Astrocyte (in vitro differentiated cells and primary cell): ENCODE measurements at regions not wholly inside any gene's neighbourhood (a gene's known extent, or its start where the extent isn't known, plus 50 kb on each side); places are given as distances from the start of the nearest gene placed in this dataset.

Source experiments
- DNase-seq: peaks from one replicate; pipeline ENCODE4 v3.0.0-alpha.2; 2010; ENCODE audit warnings: low read depth
- FAIRE-seq: peaks from 2 replicates; lab custom pipeline; 2011; peaks lifted over from hg19 to GRCh38; lab: Jason Lieb, UNC
- H2AFZ ChIP-seq: 2 replicates; pipeline ENCODE4 v1.6.0; 2012; ENCODE audit warnings: low read depth, low read length, inconsistent platforms
- H3K27ac ChIP-seq: 2 replicates; pipeline ENCODE4 v1.5.1; 2011; ENCODE audit warnings: low read depth, low read length, inconsistent platforms
- H3K27me3 ChIP-seq: 2 replicates; pipeline ENCODE4 v1.6.0; 2011; ENCODE audit warnings: low read length, inconsistent platforms; ENCODE audit not compliant: insufficient read depth
- H3K36me3 ChIP-seq: 2 replicates; pipeline ENCODE4 v1.5.1; 2011; ENCODE audit warnings: low read length, inconsistent platforms; ENCODE audit not compliant: insufficient read depth
- H3K4me1 ChIP-seq: 2 replicates; pipeline ENCODE4 v1.5.1; 2011; ENCODE audit warnings: low read length, inconsistent platforms; ENCODE audit not compliant: insufficient read depth
- H3K4me2 ChIP-seq: 2 replicates; pipeline ENCODE4 v1.6.0; 2012; ENCODE audit warnings: low read length, inconsistent platforms
- H3K4me3 ChIP-seq: 2 replicates; pipeline ENCODE4 v1.5.1; 2011; ENCODE audit warnings: low read depth, mild to moderate bottlenecking, low read length, inconsistent platforms; ENCODE audit not compliant: insufficient read depth
- H3K79me2 ChIP-seq: 2 replicates; pipeline ENCODE4 v1.6.0; 2012; ENCODE audit warnings: mild to moderate bottlenecking, low read length, inconsistent platforms; ENCODE audit not compliant: insufficient read depth
- H3K9ac ChIP-seq: 2 replicates; pipeline ENCODE4 v1.6.0; 2012; ENCODE audit warnings: mild to moderate bottlenecking, low read length, inconsistent platforms
- H3K9me3 ChIP-seq: 2 replicates; pipeline ENCODE4 v1.5.1; 2012; ENCODE audit warnings: low read depth, mild to moderate bottlenecking, low read length, inconsistent platforms; ENCODE audit not compliant: insufficient read depth
- H4K20me1 ChIP-seq: 2 replicates; pipeline ENCODE4 v1.6.0; 2012; ENCODE audit warnings: low read length, inconsistent platforms; ENCODE audit not compliant: insufficient read depth
- H3K27ac Mint-ChIP-seq: one replicate; pipeline ENCODE4 v1.8.0; 2021; ENCODE audit warnings: mild to moderate bottlenecking, mixed read lengths; ENCODE audit not compliant: unreplicated experiment
- H3K27me3 Mint-ChIP-seq: one replicate; pipeline ENCODE4 v1.8.0; 2021; ENCODE audit warnings: low read depth, mixed read lengths; ENCODE audit not compliant: unreplicated experiment
- H3K36me3 Mint-ChIP-seq: one replicate; pipeline ENCODE4 v1.8.0; 2021; ENCODE audit warnings: low read depth, mixed read lengths; ENCODE audit not compliant: unreplicated experiment
- H3K4me1 Mint-ChIP-seq: one replicate; pipeline ENCODE4 v1.8.0; 2021; ENCODE audit warnings: low read depth, mixed read lengths; ENCODE audit not compliant: unreplicated experiment
- H3K4me3 Mint-ChIP-seq: one replicate; pipeline ENCODE4 v1.8.0; 2021; ENCODE audit warnings: mild to moderate bottlenecking, moderate library complexity, mixed read lengths; ENCODE audit not compliant: unreplicated experiment
- H3K9me3 Mint-ChIP-seq: one replicate; pipeline ENCODE4 v1.8.0; 2021; ENCODE audit warnings: mild to moderate bottlenecking, mixed read lengths; ENCODE audit not compliant: unreplicated experiment
- EZH2 ChIP-seq: IDR thresholded peaks from 2 replicates; pipeline ENCODE4 v1.6.1; 2012; ENCODE audit warnings: mild to moderate bottlenecking, low read length, inconsistent platforms; ENCODE audit not compliant: insufficient read depth
- TF ChIP-seq, protein P1 (sequence below): IDR thresholded peaks from 2 replicates; pipeline ENCODE4 v1.5.1; 2011; ENCODE audit warnings: low read depth, mild to moderate bottlenecking, inconsistent platforms, low read length, moderate library complexity; ENCODE audit not compliant: insufficient read depth

DNA sequence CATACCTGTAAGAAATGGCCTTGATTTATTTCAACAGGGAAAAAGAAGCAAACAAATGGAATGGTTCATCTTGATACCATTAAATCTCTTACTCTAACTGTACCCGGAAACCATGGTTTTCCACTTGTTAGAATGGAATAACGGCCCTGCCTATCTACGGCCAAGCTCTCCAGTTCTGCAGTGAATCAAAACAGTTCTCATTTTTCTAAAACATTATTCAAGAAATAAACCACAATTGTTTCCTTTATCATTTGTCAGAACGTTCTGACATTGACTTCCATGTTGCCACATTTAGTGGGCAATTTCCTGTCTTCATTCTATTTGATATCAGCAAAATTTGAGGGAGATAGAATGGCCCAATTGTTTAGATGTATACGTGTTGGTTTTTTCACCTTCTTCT lies 118.8 kb upstream of the CDH19 start:
- Mint-ChIP-seq H3K4me3 (no peak overlapping the region), H3K36me3 (no peaks in the 10 kb centered on the region), H3K27ac (no peak overlapping the region), H3K4me1 (no peaks in the 10 kb centered on the region), H3K27me3 (no peaks in the 10 kb centered on the region), H3K9me3 (peaks cover 1% of the 10 kb centered on the region)
- no peaks in the 10 kb centered on the region for H3K36me3 ChIP-seq
- no peak overlapping the region for H2AFZ ChIP-seq
- no peaks in the 10 kb centered on the region for H3K9me3 ChIP-seq
- no peaks in the 10 kb centered on the region for H4K20me1 ChIP-seq
- no peak for TF ChIP-seq EZH2
- TF ChIP-seq, protein P1, sequence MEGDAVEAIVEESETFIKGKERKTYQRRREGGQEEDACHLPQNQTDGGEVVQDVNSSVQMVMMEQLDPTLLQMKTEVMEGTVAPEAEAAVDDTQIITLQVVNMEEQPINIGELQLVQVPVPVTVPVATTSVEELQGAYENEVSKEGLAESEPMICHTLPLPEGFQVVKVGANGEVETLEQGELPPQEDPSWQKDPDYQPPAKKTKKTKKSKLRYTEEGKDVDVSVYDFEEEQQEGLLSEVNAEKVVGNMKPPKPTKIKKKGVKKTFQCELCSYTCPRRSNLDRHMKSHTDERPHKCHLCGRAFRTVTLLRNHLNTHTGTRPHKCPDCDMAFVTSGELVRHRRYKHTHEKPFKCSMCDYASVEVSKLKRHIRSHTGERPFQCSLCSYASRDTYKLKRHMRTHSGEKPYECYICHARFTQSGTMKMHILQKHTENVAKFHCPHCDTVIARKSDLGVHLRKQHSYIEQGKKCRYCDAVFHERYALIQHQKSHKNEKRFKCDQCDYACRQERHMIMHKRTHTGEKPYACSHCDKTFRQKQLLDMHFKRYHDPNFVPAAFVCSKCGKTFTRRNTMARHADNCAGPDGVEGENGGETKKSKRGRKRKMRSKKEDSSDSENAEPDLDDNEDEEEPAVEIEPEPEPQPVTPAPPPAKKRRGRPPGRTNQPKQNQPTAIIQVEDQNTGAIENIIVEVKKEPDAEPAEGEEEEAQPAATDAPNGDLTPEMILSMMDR: no peak
- no peak overlapping the region for H3K4me2 ChIP-seq
- H3K27ac ChIP-seq: no peak overlapping the region
- FAIRE-seq (no peak), DNase-seq (no peak)
- no peak overlapping the region for H3K9ac ChIP-seq
- H3K27me3 ChIP-seq: no peaks in the 10 kb centered on the region
- no peak overlapping the region for H3K4me3 ChIP-seq
- no peaks in the 10 kb centered on the region for H3K79me2 ChIP-seq
- no peaks in the 10 kb centered on the region for H3K4me1 ChIP-seq

DNA sequence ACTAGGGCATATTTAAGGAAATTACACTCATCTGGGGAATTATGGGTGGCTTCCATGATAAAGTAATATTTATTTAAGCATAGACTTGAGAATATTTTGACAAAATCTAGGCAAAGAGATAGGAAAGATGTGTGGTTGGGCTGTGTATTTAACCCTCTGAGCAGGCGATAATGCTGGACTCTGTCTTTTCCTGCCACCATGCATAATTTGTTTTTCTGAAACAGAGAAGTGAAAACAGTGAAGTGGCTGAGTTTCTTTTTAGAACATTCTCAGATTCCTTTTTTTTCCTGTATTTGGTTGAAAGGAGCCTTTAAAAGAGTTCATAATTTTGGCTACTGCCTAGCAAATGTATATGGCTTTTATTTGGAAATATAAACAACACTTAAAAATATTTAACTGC lies 104.8 kb upstream of the CDH19 start:
- Mint-ChIP-seq H3K9me3 (no peaks in the 10 kb centered on the region), H3K27me3 (no peaks in the 10 kb centered on the region), H3K36me3 (no peaks in the 10 kb centered on the region), H3K4me3 (no peak overlapping the region), H3K27ac (no peak overlapping the region), H3K4me1 (no peaks in the 10 kb centered on the region)
- Histone ChIP-seq H3K79me2 (no peaks in the 10 kb centered on the region), H3K36me3 (no peaks in the 10 kb centered on the region), H4K20me1 (no peaks in the 10 kb centered on the region), H3K4me2 (no peak overlapping the region), H3K27me3 (no peaks in the 10 kb centered on the region), H2AFZ (no peak overlapping the region), H3K27ac (no peak overlapping the region), H3K4me3 (no peak overlapping the region), H3K9me3 (no peaks in the 10 kb centered on the region), H3K9ac (no peak overlapping the region), H3K4me1 (no peaks in the 10 kb centered on the region)
- no peak for DNase-seq
- no peak for FAIRE-seq
- TF ChIP-seq, protein P1: no peak
- no peak for TF ChIP-seq EZH2

DNA sequence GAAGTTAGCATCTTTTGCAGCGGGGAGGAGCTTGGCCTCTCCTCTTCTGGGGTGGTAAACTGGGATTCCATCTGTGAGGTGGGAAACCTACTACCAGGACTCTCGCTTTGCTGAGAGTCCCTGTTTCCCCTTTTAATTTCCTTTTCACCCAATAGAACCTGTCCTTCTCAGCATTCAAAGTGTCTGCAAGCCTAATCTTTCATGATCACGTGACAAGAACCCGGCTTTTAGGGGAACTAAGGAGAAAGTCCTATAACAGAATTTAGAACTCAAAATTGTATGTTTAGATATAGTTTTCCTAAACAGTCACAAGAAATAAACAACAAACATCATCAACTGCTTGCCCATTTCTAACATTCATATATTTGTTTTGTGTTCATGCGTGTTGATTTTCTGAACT lies 103.6 kb upstream of the CDH19 start:
- FAIRE-seq (no peak), DNase-seq (no peak)
- no peaks in the 10 kb centered on the region for H4K20me1 ChIP-seq
- Mint-ChIP-seq H3K27ac (no peak overlapping the region), H3K4me1 (no peaks in the 10 kb centered on the region), H3K4me3 (no peak overlapping the region), H3K9me3 (no peaks in the 10 kb centered on the region), H3K36me3 (no peaks in the 10 kb centered on the region), H3K27me3 (no peaks in the 10 kb centered on the region)
- no peak overlapping the region for H3K4me3 ChIP-seq
- no peaks in the 10 kb centered on the region for H3K9me3 ChIP-seq
- H3K4me1 ChIP-seq: no peaks in the 10 kb centered on the region
- no peaks in the 10 kb centered on the region for H3K36me3 ChIP-seq
- no peak overlapping the region for H3K4me2 ChIP-seq
- H3K27me3 ChIP-seq: no peaks in the 10 kb centered on the region
- TF ChIP-seq EZH2: no peak
- TF ChIP-seq, protein P1: no peak
- H3K9ac ChIP-seq: no peak overlapping the region
- no peaks in the 10 kb centered on the region for H3K79me2 ChIP-seq
- H2AFZ ChIP-seq: no peak overlapping the region
- H3K27ac ChIP-seq: no peak overlapping the region
